ENCODE measurements at regions not wholly inside any gene's neighbourhood (a gene's known extent, or its start where the extent isn't known, plus 50 kb on each side); places are given as distances from the start of the nearest gene placed in this dataset.
A peak's percentile ranks its signal among the peaks of the same experiment; 100 is the strongest.
"Not testable (repeated sequence)": the region's sequence is repeated elsewhere in the genome, so short reads cannot be mapped to it uniquely, and the experiment has no call there.

DNA sequence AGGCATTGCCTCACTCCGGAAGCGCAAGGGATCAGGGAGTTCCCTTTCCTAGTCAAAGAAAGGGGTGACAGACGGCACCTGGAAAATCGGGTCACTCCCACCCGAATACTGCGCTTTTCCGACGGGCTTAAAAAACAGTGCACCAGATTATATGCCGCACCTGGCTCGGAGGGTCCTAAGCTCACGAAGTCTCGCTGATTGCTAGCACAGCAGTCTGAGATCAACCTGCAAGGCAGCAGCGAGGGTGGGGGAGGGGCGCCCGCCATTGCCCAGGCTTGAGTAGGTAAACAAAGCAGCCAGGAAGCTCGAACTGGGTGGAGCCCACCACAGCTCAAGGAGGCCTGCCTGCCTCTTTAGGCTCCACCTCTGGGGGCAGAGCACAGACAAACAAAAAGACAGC is 63.7 kb upstream of the CDH2 start:
- H3K36me3 ChIP-seq (ENCODE audit: control insufficient read depth in 2 of 4, insufficient read depth in 4 of 4, low read length in 3 of 4); H4K91ac ChIP-seq (replicated peaks; ENCODE audit: insufficient read length, low read length); FAIRE-seq; H2AK5ac ChIP-seq (ENCODE audit: low read depth, low read length); H2BK15ac ChIP-seq (ENCODE audit: low read length); H3K23ac ChIP-seq (ENCODE audit: insufficient read length); H3K27me3 ChIP-seq (replicated peaks in 1 of 4; ENCODE audit: control insufficient read depth in 3 of 4, extremely low read depth in 1 of 4, insufficient read depth in 3 of 4, low read length in 3 of 4); H3K4me1 ChIP-seq (replicated peaks in 1 of 4; ENCODE audit: control insufficient read depth in 3 of 4, insufficient read depth in 4 of 4, low read length in 3 of 4); H3K79me2 ChIP-seq (ENCODE audit: control insufficient read depth in 1 of 2, insufficient read depth in 2 of 2, low read length in 2 of 2); CTCF ChIA-PET (ENCODE audit: partially characterized antibody); H3K23me2 ChIP-seq (ENCODE audit: low read depth, low read length); H2AFZ ChIP-seq (ENCODE audit: low read length); H3K9me3 ChIP-seq (ENCODE audit: insufficient read depth in 2 of 2, low read depth in 1 of 2, low read length in 1 of 2); H3K56ac ChIP-seq (replicated peaks; ENCODE audit: insufficient read length, low read depth, low read length); H2BK120ac ChIP-seq (replicated peaks; ENCODE audit: low read depth, low read length); H3K79me1 ChIP-seq (ENCODE audit: low read depth, low read length); H3K4ac ChIP-seq (replicated peaks; ENCODE audit: insufficient read length, low read depth, low read length); H3K14ac ChIP-seq (ENCODE audit: insufficient read length); H3K27ac ChIP-seq (ENCODE audit: low read depth, low read length); H2BK20ac ChIP-seq (ENCODE audit: low read length); H4K20me1 ChIP-seq (replicated peaks in 1 of 2; ENCODE audit: control insufficient read depth in 1 of 2, insufficient read depth in 2 of 2, low read length in 2 of 2); H4K5ac ChIP-seq (ENCODE audit: insufficient read length, low read depth, low read length): not testable (repeated sequence)
- H3K4me3 ChIP-seq (ENCODE audit: extremely low read depth in 1 of 4, insufficient read depth in 2 of 4, low read depth in 3 of 4, low read length in 4 of 4), result peak overlapping the region in 3 of 4 experiments; percentile 12 to 35 (median 14); a peak in 4 of 8 replicates
- WGBS, 2 experiments (ENCODE audit: extremely low coverage in 1 of 2, insufficient coverage in 1 of 2, insufficient read length in 1 of 2, insufficient replicate concordance in 2 of 2, low coverage in 1 of 2, low lambda C conversion rate in 2 of 2, missing lambda C conversion rate in 1 of 2), result 52% methylated on average over 8 of the region's 16 CpGs; no CpG with 5 or more reads in 1 of the 2 experiments
- peak; percentile 10 to 81 for DNase-seq (ENCODE audit: low read depth in 1 of 2, low spot score in 2 of 2)
- peak overlapping the region in 2 of 4 experiments; percentile 13 to 37; a peak in 2 of 7 replicates for H3K9ac ChIP-seq (replicated peaks in 1 of 4; ENCODE audit: extremely low read depth in 1 of 4, low read depth in 3 of 4, low read length in 3 of 4)
- H3K4me2 ChIP-seq (ENCODE audit: insufficient read depth in 1 of 2, low read depth in 2 of 2, low read length in 2 of 2), result peak overlapping the region in 1 of 2 experiments; percentile 46; a peak in 1 of 4 replicates
- TF ChIP-seq TAF1 (IDR thresholded peaks at IDR 0.05; ENCODE audit: low read depth, low read length), result peak; percentile 32; the same call in 1 of the 2 replicates
- 0 out of 2 replicates have a peak, but pooled peaks have one; percentile 26 for TF ChIP-seq POLR2AphosphoS5 (IDR thresholded peaks at IDR 0.05; ENCODE audit: low read depth, low read length)
- TF ChIP-seq RBBP5 (IDR thresholded peaks at IDR 0.05; ENCODE audit: borderline replicate concordance, low read depth, low read length), result peak; percentile 47; the same call in 1 of the 2 replicates
- TF ChIP-seq YY1 (IDR thresholded peaks at IDR 0.05; ENCODE audit: low read depth, low read length), result peak; percentile 63; the same call in 1 of the 2 replicates
- H2BK12ac ChIP-seq (ENCODE audit: low read depth, low read length), result 0 out of 2 replicates have a peak overlapping the region, but pooled peaks have one; percentile 50
- POLR2A ChIA-PET (ENCODE audit: partially characterized antibody), result interaction anchor here (1.0 kb wide), 1 partner anchor 41 kb away, joined by 3 read pairs; no protein-coding TSS in a partner anchor
- H3K18ac ChIP-seq (ENCODE audit: extremely low read depth, low read length), result peak overlapping the region; percentile 87
- H4K8ac ChIP-seq (ENCODE audit: extremely low read depth, insufficient read depth, low read length), result peak overlapping the region; percentile 57; the same call in 1 of the 2 replicates
- 0 out of 2 replicates have a peak overlapping the region, but pooled peaks have one; percentile 52 for H2BK5ac ChIP-seq (ENCODE audit: low read depth, low read length)
